ENCODE measurements at regions not wholly inside any gene's neighbourhood (a gene's known extent, or its start where the extent isn't known, plus 50 kb on each side); places are given as distances from the start of the nearest gene placed in this dataset.

DNA sequence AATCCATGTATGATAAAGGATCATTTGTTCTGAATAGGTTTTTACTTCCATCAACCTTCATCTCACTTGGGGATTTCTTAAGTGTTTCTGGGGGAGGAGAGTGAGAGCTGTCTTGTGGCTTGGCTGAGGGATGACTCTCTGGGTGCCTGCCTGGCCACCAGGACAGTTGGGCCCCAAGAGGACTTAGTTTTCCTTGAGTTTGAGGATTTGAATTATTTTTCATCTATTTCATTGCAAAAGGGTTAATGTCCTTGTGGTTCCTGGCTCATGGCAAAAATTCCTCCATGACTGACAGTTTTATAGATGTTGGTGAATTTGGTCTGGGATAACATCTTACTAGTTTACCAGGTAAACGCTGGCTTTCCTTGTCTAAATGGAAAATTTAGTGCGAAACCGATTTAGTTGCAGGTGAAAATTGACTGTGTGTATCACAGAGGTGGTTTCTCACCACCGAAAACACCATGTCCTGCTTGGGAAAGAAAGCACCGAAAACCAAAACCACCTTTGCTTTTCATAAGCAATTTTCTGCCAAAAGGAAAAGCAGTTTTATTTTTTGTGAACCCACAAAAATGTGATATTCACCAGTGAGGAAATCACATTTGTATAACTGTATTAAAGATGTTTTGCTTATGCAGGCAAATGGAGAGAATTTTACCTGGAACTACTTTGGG is 331.3 kb upstream of the SFRP2 start (continued):
- TF ChIP-seq, protein P1, sequence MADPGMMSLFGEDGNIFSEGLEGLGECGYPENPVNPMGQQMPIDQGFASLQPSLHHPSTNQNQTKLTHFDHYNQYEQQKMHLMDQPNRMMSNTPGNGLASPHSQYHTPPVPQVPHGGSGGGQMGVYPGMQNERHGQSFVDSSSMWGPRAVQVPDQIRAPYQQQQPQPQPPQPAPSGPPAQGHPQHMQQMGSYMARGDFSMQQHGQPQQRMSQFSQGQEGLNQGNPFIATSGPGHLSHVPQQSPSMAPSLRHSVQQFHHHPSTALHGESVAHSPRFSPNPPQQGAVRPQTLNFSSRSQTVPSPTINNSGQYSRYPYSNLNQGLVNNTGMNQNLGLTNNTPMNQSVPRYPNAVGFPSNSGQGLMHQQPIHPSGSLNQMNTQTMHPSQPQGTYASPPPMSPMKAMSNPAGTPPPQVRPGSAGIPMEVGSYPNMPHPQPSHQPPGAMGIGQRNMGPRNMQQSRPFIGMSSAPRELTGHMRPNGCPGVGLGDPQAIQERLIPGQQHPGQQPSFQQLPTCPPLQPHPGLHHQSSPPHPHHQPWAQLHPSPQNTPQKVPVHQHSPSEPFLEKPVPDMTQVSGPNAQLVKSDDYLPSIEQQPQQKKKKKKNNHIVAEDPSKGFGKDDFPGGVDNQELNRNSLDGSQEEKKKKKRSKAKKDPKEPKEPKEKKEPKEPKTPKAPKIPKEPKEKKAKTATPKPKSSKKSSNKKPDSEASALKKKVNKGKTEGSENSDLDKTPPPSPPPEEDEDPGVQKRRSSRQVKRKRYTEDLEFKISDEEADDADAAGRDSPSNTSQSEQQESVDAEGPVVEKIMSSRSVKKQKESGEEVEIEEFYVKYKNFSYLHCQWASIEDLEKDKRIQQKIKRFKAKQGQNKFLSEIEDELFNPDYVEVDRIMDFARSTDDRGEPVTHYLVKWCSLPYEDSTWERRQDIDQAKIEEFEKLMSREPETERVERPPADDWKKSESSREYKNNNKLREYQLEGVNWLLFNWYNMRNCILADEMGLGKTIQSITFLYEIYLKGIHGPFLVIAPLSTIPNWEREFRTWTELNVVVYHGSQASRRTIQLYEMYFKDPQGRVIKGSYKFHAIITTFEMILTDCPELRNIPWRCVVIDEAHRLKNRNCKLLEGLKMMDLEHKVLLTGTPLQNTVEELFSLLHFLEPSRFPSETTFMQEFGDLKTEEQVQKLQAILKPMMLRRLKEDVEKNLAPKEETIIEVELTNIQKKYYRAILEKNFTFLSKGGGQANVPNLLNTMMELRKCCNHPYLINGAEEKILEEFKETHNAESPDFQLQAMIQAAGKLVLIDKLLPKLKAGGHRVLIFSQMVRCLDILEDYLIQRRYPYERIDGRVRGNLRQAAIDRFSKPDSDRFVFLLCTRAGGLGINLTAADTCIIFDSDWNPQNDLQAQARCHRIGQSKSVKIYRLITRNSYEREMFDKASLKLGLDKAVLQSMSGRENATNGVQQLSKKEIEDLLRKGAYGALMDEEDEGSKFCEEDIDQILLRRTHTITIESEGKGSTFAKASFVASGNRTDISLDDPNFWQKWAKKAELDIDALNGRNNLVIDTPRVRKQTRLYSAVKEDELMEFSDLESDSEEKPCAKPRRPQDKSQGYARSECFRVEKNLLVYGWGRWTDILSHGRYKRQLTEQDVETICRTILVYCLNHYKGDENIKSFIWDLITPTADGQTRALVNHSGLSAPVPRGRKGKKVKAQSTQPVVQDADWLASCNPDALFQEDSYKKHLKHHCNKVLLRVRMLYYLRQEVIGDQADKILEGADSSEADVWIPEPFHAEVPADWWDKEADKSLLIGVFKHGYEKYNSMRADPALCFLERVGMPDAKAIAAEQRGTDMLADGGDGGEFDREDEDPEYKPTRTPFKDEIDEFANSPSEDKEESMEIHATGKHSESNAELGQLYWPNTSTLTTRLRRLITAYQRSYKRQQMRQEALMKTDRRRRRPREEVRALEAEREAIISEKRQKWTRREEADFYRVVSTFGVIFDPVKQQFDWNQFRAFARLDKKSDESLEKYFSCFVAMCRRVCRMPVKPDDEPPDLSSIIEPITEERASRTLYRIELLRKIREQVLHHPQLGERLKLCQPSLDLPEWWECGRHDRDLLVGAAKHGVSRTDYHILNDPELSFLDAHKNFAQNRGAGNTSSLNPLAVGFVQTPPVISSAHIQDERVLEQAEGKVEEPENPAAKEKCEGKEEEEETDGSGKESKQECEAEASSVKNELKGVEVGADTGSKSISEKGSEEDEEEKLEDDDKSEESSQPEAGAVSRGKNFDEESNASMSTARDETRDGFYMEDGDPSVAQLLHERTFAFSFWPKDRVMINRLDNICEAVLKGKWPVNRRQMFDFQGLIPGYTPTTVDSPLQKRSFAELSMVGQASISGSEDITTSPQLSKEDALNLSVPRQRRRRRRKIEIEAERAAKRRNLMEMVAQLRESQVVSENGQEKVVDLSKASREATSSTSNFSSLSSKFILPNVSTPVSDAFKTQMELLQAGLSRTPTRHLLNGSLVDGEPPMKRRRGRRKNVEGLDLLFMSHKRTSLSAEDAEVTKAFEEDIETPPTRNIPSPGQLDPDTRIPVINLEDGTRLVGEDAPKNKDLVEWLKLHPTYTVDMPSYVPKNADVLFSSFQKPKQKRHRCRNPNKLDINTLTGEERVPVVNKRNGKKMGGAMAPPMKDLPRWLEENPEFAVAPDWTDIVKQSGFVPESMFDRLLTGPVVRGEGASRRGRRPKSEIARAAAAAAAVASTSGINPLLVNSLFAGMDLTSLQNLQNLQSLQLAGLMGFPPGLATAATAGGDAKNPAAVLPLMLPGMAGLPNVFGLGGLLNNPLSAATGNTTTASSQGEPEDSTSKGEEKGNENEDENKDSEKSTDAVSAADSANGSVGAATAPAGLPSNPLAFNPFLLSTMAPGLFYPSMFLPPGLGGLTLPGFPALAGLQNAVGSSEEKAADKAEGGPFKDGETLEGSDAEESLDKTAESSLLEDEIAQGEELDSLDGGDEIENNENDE (IDR thresholded peaks at IDR 0.05; ENCODE audit: insufficient replicate concordance, low read length), result no peak
- no peak for TF ChIP-seq GABPA (IDR thresholded peaks at IDR 0.05; ENCODE audit: borderline replicate concordance, insufficient read depth, low read length)
- no peak for TF ChIP-seq POLR2A (IDR thresholded peaks at IDR 0.05; ENCODE audit: control extremely low read depth in 1 of 2, low read depth in 2 of 2, low read length in 2 of 2)
- TF ChIP-seq HDAC2 (IDR thresholded peaks at IDR 0.05; ENCODE audit: borderline replicate concordance in 1 of 2, low read depth in 2 of 2, low read length in 2 of 2), result no peak
- TF ChIP-seq GTF2F1 (IDR thresholded peaks at IDR 0.05; ENCODE audit: borderline replicate concordance, low read depth, low read length), result no peak
- TF ChIP-seq BCL11A (IDR thresholded peaks at IDR 0.05; ENCODE audit: low read depth in 2 of 2, low read length in 2 of 2), result no peak
- TF ChIP-seq RFX5 (IDR thresholded peaks at IDR 0.05; ENCODE audit: borderline replicate concordance, low read depth, low read length), result no peak
- no peak for TF ChIP-seq KDM1A (IDR thresholded peaks at IDR 0.05; ENCODE audit: borderline replicate concordance, low read length)

Data from H1 (cell line).